Central memory CD4-positive, alpha-beta T cell (primary cell): ENCODE measurements at regions not wholly inside any gene's neighbourhood (a gene's known extent, or its start where the extent isn't known, plus 50 kb on each side); places are given as distances from the start of the nearest gene placed in this dataset.

Experiments used
- DNase-seq: peaks from one replicate; pipeline ENCODE4 v3.0.0; 2022

- DNase-seq, result no peak
These were observed 2171.4 kb downstream of the LRRC4C start for GRCh38 chr11:39288011-39288410.

GRCh38 chr11:39268176-39268690, 2191.2 kb downstream of the LRRC4C start:
- DNase-seq, result no peak

- no peak for DNase-seq
These were observed 2203.8 kb downstream of the LRRC4C start for GRCh38 chr11:39255648-39256047.

DNA sequence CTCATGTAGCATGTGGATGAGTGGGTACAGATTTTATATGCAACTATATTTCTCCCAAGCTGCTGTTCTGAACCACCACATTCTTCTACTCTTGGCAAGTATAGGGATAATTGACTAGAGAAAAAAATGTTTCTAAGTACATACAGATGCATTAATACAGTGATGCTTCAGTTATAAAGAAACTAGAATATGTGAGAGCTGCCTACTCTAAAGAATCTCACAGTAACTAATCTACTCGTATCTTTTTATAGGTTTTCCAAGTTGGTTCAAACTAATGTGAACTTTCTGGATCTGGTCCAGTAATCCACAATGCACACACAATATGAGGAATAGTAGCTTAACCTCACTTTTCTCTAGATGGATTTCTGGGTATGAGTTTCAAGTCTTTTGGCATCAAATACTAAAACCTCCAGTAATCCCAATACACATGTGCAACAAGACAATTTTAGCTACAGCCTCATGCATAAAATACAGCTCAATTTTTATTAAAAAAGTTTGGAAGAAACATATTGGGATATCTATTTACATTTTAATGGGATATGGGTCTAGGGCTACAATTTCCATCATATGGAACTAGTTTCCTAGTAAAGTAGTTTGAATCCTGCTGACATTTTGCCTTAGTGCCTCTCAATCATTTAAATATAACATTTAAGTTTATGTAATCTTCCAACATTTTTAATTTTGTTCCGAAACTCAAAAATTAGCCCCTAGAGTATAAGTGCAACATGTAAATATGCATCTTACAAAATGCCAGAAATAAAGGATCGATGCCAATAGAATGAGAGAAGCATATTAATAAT, 2209.7 kb downstream of the LRRC4C start:
- no peak for DNase-seq

DNA sequence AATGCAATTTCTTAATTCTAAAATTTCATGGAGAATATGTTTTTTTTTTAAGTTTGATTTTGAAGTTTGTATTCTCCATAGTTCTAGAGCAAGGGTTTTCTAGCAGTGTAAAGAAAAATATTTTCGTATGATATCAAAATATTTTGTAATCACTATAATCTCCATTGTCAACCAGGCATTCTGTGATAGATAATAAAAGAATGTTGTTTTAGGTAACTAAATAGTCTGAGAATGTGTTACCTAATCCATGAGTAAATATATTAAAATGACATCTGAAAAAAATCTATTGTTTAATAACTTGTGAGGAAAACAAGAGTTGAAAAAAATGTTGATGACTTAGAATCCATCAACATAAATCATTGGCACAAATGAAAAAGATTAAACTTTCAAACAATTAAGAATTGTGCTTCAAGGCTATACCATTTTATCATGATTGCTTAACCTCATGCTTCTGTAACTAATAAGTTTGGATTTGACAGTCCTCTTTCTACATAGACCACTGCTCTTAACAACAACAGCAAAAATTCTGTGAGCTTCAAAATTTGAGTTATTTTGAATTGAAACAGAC, 2211.8 kb downstream of the LRRC4C start:
- DNase-seq, result no peak

- DNase-seq, result no peak
These were observed 2219.9 kb downstream of the LRRC4C start for GRCh38 chr11:39239553-39239952.

DNA sequence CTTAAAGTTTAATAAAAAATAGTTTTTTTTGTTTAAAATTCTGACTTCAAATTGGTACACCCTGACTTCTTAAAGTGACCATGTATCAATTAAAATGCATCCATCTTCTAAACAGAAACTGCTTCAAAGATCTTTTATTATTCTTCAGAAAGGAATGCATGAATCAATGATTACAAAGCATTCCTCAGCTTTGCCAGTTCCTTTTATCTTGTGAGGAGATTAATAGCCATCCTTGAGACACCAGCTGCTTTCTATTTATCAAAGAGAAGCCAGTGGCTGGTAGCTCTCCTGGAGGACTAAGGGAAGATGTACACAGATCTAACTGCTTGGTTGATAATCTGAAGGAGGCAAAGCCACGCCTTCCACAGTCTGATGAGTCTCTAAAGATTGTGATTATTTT, 2222.5 kb downstream of the LRRC4C start:
- no peak for DNase-seq

DNA sequence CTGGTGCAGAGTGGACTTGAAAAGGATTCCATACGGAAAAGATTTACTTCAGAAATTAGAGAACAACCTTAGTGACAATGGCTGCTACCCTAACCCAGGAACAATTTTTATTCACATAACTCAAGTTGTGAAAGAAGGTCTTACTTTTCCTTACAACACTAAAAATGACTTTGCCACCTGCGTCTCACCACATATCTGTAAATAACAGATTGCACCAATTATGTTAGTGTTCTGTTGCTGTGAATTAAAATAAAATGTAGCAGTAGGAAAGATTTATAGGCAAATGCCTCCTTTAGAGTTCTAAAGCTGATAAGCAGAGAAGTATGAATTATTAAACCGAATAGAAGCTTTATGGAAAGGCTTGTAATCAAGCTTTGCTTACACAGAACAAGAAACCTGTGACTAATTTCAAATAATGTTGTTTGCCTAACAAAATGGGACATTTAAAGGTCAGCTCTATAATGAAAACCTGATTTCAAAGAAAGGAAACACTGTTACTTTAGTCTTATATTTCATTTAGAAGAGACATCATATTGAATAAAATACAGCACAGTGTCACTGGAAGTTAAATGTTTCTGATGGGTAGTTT, 2237.8 kb downstream of the LRRC4C start:
- DNase-seq, result no peak

- DNase-seq, result no peak
These were observed 2238.8 kb downstream of the LRRC4C start for GRCh38 chr11:39220501-39221230.

DNA sequence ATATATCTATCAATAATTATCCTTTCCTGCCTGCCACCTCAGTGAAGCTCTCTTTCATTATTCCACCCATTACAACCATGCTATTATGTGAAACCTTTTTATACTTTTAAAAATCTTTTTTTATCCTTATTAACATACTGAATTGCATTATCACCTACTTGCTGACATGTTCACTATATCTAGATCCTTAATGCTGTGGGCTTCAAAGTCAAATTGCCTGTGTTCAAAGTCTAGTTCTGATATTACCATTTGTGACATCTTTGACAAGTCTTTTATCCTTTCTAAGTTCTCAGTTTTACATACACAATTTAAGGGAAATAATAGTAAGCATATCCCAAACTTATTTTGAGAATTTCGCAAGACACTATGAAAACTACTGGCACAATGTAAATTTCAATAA, 2239.4 kb downstream of the LRRC4C start:
- DNase-seq, result no peak

DNA sequence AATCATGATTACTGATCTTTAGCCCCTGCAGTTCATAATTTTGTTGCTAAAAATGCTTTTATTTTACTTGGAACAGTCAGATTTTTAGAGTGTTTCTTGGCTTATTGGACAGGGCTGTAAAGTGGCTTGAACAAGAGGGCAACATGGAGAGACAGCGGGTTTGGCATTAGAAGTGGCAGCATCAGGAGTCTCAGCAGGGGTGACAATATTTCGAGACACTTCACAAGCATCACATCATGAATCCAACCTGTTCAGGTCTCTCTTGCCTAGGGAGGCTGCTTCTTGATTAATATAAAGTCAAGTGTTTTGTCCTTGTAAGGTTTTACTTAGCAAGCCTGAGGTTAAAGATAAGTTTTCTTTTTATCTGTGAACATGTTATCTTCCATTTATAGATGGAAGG, 2249.5 kb downstream of the LRRC4C start:
- DNase-seq, result no peak

- DNase-seq, result no peak
These were observed 2254.0 kb downstream of the LRRC4C start for GRCh38 chr11:39205236-39205995.

- DNase-seq, result no peak
These were observed 2266.8 kb downstream of the LRRC4C start for GRCh38 chr11:39192671-39193070.

GRCh38 chr11:39190751-39191150, 2268.7 kb downstream of the LRRC4C start:
- no peak for DNase-seq

- no peak for DNase-seq
These were observed 2281.8 kb downstream of the LRRC4C start for GRCh38 chr11:39177678-39178077.

DNA sequence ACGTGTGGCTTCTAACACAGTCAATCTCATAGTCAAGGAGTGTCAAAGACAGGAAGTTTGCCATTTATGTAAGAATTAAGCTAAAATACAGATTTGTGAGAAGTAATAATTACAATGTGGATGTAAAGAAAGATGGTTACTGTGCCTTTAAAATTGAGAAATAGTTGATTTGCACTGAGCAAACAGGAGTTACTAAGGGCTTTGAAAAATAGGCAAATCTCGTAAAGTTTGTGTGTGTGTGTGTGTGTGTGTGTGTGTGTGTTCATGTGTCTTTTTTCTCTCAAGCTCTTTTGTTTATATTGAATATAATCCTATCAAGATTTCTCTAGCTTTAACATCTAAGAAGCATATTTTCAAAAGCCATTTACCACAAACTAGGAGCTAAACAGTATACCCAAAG, 2284.5 kb downstream of the LRRC4C start:
- no peak for DNase-seq

- DNase-seq, result no peak
These were observed 2285.3 kb downstream of the LRRC4C start for GRCh38 chr11:39174196-39174595.

DNA sequence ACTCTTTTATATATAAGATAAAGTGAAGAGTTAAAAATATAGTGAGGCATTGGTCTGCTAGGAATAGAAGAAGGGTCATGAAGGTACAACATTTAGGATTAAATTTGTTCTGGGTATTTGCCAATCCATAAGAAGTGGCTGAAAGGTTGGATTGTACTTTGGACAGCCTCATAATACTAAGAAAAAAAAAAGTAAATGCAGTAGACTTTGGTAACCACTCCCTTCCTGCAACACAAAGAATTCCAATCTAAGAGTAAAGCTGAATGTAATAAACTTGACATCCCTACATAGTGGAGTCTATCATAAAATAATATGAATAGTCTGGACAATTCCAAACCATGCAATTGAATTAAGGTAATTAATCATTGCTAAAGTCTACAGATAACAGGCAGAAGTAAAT, 2294.4 kb downstream of the LRRC4C start:
- no peak for DNase-seq

- no peak for DNase-seq
These were observed 2310.2 kb downstream of the LRRC4C start for GRCh38 chr11:39149214-39149613.

DNA sequence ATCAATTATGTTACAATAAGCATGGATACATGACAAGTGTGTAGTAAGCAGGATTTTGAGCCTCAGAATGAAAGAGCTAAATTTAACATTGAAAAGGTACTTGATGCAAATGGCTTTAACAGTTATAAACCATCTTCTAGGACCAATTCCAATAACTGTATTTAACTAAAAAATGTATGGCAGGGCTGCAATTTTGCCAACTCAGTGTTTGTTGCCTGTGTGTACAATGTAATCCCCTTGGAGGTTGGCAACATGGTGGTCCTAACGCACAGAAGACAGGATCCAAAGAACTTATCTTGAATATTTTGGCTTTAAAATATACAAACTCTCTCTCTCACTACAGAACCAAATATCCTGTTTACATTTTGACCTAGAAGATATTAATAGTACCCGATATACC, 2314.1 kb downstream of the LRRC4C start:
- DNase-seq, result no peak

DNA sequence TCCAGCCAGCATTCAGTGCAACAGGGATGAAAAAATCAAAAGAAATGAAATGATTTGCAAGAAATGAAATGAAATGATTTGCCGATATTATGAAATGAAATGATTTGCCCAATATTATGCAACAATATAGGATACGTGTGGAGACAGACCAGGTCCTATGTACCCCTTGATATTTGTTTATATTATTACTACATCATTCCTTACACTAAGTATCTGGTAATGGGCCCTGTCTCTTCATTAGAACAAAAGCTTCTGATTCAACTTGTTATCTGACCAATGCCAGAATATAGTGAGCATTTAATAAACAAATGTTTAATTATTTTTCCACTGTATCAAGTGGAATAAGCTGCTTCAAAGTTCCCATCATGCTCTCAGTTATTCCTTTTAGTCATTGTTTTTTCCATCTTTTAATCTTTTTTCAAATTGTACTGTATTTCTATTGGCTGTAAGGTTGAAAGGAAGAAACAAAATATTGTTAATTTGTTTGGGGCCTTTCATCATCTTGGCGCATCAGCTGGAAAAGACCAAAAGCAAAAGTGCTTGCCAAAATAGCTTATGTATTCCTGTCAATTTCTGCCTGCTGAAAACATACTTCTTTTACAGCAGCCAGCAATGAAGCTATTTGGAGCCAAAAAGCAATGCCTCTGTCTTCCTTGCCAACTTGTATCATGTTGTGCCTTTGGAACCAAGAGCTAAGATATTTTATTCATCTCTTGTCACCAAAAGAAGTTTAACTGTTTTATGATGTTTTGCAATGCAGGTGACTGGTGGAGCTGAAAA, 2314.9 kb downstream of the LRRC4C start:
- DNase-seq, result no peak

- DNase-seq, result no peak
These were observed 2319.9 kb downstream of the LRRC4C start for GRCh38 chr11:39139581-39139980.
